ENCODE measurements at regions not wholly inside any gene's neighbourhood (a gene's known extent, or its start where the extent isn't known, plus 50 kb on each side); places are given as distances from the start of the nearest gene placed in this dataset.
"Not testable (repeated sequence)": the region's sequence is repeated elsewhere in the genome, so short reads cannot be mapped to it uniquely, and the experiment has no call there.

DNA sequence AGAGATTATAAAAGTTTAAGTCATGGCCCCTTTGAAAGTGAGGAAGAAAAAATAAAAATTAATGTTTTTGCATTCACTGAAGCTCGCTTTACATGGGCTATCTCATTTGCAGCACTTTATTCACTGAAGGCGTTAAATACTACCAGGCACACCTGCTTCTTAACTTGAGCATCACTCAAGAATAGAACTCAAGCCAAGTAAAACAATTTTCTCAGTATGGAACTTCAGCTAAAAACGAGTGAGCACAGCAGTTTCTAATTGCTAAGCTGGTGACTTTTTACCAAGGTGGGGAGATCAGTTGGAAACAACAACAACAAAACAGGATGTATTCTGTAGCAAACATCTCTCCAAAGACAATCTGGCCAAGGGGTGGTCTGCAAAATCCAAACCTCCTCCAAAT lies 405.6 kb downstream of the RAB38 start:
- H3K27me3 ChIP-seq: no peaks in the 10 kb centered on the region
- intact Hi-C loops (cut with DNase I; ENCODE audit: low total_unique reads) (no loop called here), in situ Hi-C loops (cut with MboI; ENCODE audit: low sequenced_read_pairs in 4 of 4) (no loop called here)
- no peaks in the 10 kb centered on the region for H3K4me1 ChIP-seq
- H3K27ac ChIP-seq: no peak overlapping the region
- ATAC-seq (no peak), DNase-seq (no peak)
- H3K36me3 ChIP-seq: no peaks in the 10 kb centered on the region
- H3K4me3 ChIP-seq: no peak overlapping the region
- no peak for TF ChIP-seq POLR2A (IDR thresholded peaks at IDR 0.05)
- TF ChIP-seq, protein P1, sequence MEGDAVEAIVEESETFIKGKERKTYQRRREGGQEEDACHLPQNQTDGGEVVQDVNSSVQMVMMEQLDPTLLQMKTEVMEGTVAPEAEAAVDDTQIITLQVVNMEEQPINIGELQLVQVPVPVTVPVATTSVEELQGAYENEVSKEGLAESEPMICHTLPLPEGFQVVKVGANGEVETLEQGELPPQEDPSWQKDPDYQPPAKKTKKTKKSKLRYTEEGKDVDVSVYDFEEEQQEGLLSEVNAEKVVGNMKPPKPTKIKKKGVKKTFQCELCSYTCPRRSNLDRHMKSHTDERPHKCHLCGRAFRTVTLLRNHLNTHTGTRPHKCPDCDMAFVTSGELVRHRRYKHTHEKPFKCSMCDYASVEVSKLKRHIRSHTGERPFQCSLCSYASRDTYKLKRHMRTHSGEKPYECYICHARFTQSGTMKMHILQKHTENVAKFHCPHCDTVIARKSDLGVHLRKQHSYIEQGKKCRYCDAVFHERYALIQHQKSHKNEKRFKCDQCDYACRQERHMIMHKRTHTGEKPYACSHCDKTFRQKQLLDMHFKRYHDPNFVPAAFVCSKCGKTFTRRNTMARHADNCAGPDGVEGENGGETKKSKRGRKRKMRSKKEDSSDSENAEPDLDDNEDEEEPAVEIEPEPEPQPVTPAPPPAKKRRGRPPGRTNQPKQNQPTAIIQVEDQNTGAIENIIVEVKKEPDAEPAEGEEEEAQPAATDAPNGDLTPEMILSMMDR (IDR thresholded peaks at IDR 0.05 in 4 of 5, conservative IDR thresholded peaks at IDR 0.05 in 1 of 5): no peak
- no peaks in the 10 kb centered on the region for H3K9me3 ChIP-seq

DNA sequence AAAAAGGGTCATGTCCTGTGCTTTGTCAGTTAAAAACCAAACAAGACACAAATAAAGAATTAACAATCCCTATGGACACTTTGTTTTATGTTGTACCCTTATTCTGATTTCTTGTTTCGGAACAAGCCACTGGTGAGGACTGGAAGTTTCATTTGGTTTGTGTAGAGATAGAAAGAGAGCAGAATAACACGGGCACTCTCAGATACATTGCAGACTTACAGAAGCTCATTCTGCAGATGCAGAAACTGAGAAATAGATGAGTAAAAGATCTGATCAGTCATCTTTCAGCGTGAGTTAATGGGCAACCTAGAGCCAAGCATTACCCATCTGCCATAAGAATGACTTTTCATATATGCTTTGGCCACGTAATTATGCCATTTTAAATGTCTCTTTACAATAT lies 407.6 kb downstream of the RAB38 start:
- Histone ChIP-seq H3K27me3 (no peaks in the 10 kb centered on the region), H3K9me3 (no peaks in the 10 kb centered on the region), H3K36me3 (no peaks in the 10 kb centered on the region), H3K4me1 (no peaks in the 10 kb centered on the region), H3K4me3 (no peak overlapping the region), H3K27ac (no peak overlapping the region)
- intact Hi-C loops (cut with DNase I; ENCODE audit: low total_unique reads) (no loop called here), in situ Hi-C loops (cut with MboI; ENCODE audit: low sequenced_read_pairs in 4 of 4) (no loop called here)
- TF ChIP-seq POLR2A (IDR thresholded peaks at IDR 0.05): no peak
- TF ChIP-seq, protein P1 (IDR thresholded peaks at IDR 0.05 in 4 of 5, conservative IDR thresholded peaks at IDR 0.05 in 1 of 5): no peak
- no peak for DNase-seq
- no peak for ATAC-seq

DNA sequence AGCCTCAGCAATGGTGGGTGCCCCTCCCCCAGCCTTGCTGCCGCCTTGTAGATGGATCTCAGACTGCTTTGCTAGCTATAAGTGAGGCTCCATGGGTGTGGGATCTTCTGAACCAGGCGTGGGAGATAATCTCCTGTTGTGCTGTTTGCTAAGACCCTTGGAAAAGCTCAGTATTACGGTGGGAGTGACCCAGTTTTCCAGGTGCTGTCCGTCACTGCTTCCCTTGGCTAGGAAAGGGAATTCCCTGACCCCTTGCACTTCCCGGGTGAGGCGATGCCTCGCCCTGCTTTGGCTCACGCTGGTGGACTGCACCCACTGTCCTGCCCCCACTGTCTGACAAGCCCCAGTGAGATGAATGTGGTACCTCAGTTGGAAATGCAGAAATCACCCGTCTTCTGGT lies 411.2 kb downstream of the RAB38 start:
- in situ Hi-C loops (cut with MboI; ENCODE audit: low sequenced_read_pairs in 4 of 4); H3K9me3 ChIP-seq; H3K4me1 ChIP-seq; DNase-seq; H3K27me3 ChIP-seq; H3K36me3 ChIP-seq; ATAC-seq; H3K27ac ChIP-seq; H3K4me3 ChIP-seq; intact Hi-C loops (cut with DNase I; ENCODE audit: low total_unique reads): not testable (repeated sequence)

DNA sequence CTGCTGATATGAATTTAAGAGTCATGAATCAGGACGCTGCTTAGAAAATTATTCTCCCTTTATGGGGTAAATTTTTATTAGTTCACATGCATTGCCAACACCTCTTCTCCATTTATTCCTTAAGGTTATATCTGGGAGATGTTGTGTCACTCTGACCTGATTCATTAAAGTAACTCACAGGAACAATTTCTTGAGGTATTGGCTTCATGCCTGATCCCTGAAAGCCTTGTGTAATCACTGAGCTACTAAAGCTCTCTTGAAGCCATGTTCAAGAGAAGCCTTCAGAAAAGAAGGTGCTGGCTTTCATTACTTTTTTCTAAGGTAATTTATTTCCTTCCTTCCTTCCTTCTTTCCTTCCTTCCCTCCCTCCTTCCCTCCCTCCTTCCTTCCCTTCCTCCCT lies 420.6 kb downstream of the RAB38 start:
- no peak for TF ChIP-seq POLR2A (IDR thresholded peaks at IDR 0.05)
- TF ChIP-seq, protein P1 (IDR thresholded peaks at IDR 0.05 in 4 of 5, conservative IDR thresholded peaks at IDR 0.05 in 1 of 5): no peak
- H3K4me3 ChIP-seq: no peak overlapping the region
- H3K27ac ChIP-seq: no peak overlapping the region
- DNase-seq (no peak), ATAC-seq (no peak)
- no peaks in the 10 kb centered on the region for H3K36me3 ChIP-seq
- H3K4me1 ChIP-seq: no peaks in the 10 kb centered on the region
- no peaks in the 10 kb centered on the region for H3K27me3 ChIP-seq
- in situ Hi-C loops (cut with MboI; ENCODE audit: low sequenced_read_pairs in 4 of 4): no loop called here
- intact Hi-C loops (cut with DNase I; ENCODE audit: low total_unique reads): no loop called here
- no peaks in the 10 kb centered on the region for H3K9me3 ChIP-seq

DNA sequence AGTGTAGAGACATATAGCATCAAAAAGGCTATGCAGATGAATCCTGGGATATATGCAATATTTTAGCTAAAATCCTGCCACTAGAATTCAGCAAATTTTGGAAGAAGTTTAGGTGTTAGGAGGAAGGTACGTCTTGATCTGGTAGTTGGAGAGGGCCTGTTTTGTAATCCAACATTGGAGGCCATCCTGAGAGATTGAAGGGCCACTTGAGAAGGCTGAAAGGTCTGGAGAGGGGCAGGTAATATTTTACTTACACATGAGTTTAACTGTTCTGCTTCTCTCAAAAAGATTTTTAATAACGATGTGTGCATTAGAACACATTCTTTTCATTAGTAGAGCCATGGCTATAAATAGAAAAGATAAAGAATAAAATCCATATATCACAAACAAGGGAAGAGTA lies 422.1 kb downstream of the RAB38 start:
- Histone ChIP-seq H3K9me3 (no peaks in the 10 kb centered on the region), H3K36me3 (no peaks in the 10 kb centered on the region)

More for the DNA sequence above, 422.1 kb downstream of the RAB38 start:
- ATAC-seq (no peak), DNase-seq (no peak)
- Histone ChIP-seq H3K27me3 (no peaks in the 10 kb centered on the region), H3K4me3 (no peak overlapping the region), H3K27ac (no peak overlapping the region), H3K4me1 (no peaks in the 10 kb centered on the region)
- TF ChIP-seq, protein P1 (IDR thresholded peaks at IDR 0.05 in 4 of 5, conservative IDR thresholded peaks at IDR 0.05 in 1 of 5): no peak
- TF ChIP-seq POLR2A (IDR thresholded peaks at IDR 0.05): no peak
- intact Hi-C loops (cut with DNase I; ENCODE audit: low total_unique reads) (no loop called here), in situ Hi-C loops (cut with MboI; ENCODE audit: low sequenced_read_pairs in 4 of 4) (no loop called here)
